GM21737 (cell line): ENCODE measurements at regions not wholly inside any gene's neighbourhood (a gene's known extent, or its start where the extent isn't known, plus 50 kb on each side); places are given as distances from the start of the nearest gene placed in this dataset.
"Not testable (repeated sequence)": the region's sequence is repeated elsewhere in the genome, so short reads cannot be mapped to it uniquely, and the experiment has no call there.

ENCODE experiments used
- ATAC-seq: cut with Tn5 transposase; IDR thresholded peaks from one replicate; pipeline ENCODE4 v1.9.1; 2021; ENCODE audit warnings: mild to moderate bottlenecking, moderate library complexity; ENCODE audit not compliant: unreplicated experiment

DNA sequence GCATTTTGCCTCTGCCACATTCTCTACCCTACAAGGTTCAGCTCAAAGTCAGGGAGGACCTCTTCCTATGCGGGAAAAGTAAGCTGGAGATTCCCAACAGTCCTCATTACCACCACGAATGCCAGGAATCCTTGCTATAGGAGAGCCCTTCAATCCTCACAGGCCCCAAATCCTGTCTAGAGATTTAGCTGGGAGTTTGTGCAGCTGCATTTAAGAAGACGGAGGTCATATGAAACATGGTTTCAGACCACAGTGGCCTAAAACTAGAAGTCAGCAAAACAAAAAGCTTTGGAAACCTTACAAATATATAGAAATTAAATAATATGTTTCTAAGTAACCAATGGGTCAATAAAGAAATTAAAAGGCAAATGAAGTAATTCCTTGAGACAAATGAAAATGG lies 415.3 kb upstream of the SETBP1 start:
- no peak for ATAC-seq

DNA sequence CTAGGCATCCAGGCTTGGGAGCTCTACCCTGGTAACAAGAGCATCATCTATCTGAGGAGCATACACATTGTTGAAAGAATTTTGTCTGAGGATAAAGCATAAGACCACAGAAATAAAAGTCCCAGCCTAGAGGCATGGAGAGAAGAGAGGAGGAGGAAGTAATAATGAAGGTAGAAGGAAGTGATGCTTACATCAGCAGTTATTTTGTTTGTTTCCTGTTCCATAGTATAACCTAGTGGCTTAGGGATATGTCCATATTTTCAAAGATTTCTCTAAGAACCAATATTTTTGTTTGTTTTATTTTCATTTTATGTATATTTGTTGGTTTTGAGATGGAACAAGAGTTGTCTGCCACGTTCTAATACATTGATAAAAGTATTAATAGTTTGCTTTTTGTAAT lies 407.4 kb upstream of the SETBP1 start:
- no peak for ATAC-seq

DNA sequence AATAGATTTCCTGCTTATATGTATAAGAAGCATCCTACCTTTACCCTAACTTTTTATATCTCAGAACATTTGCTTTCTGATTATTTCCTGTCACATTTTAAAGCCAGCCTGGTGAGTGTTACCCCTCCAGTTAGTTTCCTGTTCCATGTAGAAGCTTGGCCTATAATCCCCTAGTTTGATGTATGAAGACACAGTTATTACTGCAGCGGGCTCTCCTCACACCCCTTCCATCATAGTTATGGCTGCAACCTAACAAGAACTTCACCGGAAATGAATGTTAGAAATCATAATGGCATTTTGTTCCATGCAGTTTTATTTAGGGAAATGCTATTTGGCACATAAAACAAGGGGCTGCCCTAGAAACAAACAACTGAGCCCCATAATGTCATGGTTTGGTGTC lies 400.2 kb upstream of the SETBP1 start:
- ATAC-seq, result no peak

DNA sequence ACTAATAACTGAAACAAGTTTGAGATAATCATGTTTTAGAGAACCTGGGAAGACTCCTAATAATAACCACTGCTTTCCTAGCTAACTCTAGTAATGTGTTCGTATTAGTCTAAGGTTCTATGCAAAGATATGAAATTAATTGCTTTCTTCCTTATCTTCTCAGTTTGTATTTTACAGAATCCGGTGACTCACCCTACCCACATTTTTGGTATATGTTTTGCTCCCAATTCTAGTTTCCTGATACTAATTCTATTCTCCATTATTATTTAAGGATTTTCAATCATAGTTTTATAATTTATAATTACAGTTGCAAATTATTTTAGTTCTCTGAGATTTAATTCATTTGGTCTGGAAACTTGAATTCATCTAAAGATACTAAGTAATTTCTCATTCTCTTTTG lies 394.6 kb upstream of the SETBP1 start:
- ATAC-seq, result no peak

DNA sequence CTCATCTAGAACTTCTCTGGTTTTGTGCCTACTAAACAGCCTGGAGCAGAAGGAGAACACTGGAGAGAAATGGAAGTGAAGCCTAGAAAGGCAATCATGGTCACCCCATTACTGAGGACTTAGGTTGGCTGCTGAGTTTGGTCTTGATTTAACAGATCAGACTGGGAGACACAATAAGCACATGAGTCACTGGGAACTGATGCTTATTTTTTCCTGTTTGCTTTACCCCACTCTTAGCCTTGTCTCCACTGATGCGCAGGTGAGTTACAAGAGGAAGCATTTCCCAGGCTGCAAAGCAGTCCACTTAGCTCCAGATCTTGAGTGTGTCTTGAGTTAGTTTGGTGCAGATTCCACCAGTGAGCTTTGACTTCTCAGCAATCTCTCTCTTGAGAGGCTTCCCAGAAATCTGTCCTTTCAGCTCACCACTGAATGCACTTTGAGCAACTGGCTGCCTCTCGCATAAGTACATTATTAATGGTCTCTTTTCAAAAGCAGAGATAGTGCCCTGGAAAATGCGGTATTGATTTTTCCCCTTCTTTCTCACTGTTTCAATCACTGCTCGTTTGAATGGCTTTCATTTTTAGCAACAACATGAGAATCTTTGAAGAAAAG lies 390.2 kb upstream of the SETBP1 start:
- ATAC-seq, result no peak

DNA sequence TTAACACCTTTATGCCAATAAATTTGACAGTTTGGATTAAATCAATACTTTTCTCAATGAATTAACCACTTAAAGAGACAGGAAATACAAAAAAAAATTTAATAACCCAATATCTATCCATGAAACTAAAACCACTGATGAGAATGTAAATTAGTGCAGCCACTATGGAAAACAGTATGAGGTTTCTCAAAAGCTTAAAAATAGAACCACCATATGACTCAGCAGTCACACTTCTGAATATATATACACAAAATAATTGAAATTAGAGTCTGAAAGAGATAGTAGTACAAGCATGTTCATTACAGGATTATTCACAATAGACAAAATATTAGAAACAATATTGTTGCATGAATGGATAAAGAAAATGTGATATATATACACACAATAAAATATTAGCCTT lies 382.1 kb upstream of the SETBP1 start:
- ATAC-seq, result no peak

DNA sequence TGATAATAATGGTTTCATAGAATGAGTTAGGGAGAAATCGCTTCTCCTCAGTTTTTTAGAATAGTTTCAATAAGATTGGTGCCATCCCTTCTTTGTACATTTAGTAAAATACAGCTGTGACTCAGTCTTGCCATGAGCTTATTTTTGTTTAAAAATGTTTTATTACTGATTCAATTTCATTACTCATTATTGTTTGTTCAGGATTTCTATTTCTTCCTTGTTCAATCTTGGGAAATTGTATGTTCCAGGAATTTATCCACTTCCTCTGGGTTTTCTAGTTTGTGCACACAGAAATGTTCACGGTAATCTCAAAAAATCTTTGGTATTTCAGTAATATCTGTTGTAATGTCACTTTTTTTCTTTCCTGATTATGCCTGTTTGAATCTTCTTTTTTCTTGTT lies 371.5 kb upstream of the SETBP1 start:
- no peak for ATAC-seq

DNA sequence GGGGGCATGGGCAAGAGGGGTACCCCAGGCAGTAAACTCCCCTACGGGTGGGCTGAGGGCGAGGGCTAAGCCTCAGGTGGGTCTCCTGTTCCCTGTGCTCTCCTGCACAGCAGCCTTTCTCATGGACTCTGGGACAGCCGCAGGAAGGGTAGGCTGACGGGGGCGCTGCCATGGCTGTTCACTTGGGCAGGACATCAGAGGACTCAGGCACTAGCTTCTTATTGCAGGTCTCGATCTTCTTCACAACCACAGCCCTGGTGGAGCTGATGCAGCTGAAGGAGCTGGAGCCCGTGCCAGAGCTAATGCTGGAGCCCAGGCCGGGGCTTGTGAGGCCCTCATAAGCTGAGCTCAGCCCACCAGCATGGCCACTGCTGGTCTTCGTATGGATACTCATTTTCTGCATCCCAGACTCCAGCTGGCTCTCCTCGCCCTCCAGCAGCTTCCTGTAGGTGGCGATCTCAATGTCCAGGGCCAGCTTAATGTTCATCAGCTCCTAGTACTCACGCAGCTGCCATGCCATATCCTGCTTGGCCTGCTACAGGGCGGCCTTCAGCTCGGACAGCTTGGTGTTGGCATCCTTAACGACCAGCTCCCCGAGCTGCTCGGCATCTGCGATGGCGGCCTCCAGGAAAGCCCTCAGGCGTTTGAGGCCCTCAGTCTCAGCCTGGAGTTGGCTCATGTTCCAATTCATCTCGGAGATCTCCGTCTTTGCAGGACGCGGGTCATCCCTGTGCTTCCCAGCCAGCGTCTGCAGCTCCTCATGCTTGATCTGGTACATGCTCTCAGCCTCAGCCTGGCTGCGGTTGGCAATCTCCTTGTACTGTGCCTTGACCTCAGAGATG lies 359.8 kb upstream of the SETBP1 start:
- no peak for ATAC-seq

DNA sequence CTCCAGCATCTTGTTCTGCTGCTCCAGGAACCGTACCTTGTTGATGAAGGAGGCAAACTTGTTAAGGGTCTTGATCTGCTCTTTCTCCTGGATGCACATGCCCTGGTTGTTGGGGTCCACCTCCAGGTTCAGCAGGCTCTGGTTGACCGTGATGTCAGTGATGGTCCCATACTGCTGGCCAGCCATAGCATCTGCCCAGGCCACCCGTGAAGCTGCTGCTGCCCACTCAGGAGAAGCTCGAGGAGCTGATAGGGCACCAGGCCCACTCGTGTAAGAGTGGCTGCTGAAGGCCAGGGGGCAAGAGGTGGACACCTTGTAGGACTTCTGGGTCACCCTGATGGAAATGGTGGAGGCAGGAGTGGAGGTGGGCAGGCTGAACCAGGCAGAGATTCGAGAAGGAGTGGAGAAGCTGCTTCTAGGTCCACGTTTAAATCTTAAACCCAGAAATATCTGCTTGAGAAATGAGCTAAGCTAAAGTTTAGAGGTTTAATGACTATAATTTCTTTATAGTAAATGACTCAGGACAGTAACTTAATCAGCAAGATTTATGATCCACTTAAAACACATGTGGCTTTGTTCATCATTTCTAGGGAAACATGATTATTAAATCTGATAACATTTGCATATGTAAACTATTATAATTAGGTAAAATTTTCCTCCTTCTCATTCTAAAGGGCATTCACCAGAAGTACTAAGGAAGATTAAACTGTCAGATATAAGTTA lies 358.7 kb upstream of the SETBP1 start:
- ATAC-seq, result no peak

DNA sequence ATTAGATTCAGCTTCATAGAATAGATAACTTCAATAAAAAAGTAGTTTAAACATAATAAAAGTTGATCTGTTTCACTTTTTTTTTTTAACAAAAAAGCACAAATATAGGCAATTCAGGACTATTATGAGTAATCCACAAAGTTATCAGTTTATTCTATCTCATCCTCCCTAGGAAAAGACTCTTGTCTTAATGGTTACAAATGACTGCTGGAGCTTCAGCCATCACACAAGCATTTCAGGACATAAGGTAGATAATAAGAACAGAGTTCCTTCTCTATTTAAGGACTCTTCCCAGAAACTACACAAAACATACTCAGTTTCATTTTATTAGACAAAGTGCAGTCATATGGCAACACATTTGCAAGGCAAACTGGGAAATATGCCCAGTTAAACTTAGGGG lies 357.6 kb upstream of the SETBP1 start:
- ATAC-seq, result no peak

DNA sequence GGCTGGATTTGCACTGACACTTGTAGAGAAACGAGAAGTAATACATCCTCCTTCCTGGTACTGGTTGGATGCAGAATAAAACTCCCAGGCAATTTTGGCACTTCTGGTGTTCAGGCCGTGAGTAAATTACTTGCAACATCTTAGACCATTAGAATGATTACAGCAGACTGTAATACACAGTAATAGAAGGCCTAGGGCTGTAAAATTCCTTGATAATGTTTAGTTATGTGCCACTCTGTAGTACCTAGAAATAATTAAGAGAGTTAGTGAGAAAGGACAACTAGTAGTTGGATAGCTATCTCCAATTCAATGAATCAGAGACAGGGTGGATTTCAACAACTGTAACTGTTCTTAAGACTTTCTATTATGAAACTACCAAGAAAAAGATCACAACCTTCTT lies 356.3 kb upstream of the SETBP1 start:
- no peak for ATAC-seq

DNA sequence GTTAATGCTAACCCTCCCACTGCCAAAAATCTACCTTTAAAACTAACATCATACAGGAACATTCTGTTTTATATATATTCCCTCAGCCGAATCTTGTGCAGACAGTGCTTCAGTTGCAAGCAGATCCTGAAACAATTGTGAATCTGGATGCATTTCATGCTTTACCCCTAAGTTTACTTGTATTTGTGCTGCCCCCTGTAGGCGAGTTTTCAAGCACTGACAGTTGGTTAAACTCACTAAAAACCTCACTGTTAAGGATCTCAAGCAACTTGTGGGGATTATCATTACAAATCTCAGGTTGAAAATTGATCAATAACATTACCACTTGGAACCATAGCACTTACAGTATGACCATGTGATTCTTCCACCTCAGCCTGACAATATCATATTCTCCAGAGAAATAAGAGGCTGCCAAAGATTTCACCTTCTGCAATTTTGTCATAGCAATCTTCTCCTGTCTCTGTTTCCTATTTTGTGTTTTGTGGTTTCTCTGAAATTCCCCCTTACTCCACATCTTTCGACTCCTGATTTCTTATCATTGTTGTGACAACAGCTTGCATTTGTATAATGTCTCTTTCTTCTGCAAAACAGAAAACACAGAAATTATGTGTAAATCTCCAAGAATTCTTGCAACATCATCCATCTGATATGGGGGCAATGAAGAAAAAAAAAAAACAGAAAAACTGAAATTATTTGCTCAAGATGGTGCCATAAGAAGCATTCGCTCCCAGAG lies 354.6 kb upstream of the SETBP1 start:
- ATAC-seq, result no peak

DNA sequence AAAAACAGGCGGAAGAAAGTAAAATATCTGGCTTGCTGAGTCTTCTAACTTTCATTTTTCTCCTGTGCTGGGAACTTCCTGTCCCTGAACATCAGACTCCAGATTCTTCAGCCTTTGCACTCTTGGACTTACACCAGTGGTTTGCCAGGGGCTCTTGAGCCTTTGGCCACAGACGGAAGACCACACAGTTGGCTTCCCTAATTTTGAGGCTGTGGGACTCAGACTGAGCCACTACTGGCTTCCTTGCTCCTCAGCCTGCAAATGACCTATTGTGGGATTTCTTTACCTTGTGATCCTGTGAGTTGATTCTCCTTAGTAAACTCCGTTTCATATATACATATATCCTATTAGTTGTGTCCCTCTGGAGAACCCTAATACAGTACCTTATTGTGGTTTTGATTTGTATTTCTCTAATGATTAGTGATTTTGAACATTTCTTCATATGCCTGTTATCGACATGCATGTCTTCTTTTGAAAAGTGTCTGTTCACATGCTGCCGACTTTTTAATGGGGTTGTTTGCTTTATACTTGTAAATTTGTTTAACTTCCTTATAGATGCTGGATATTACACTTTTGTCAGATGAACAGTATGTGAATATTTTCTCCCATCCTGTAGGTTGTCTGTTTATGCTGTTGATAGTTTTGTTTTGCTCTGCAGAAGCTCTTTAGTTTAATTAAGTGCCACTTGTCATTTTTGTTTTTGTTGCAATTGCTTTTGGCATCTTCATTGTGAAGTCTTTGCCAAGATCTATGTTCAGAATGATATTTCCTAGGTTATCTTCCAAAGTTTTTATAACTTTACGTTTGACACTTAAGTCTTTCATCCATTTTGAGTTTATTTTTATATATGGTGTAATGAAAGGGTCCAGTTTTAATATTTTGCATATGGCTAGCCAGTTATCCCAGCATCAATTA lies 348.8 kb upstream of the SETBP1 start:
- no peak for ATAC-seq

DNA sequence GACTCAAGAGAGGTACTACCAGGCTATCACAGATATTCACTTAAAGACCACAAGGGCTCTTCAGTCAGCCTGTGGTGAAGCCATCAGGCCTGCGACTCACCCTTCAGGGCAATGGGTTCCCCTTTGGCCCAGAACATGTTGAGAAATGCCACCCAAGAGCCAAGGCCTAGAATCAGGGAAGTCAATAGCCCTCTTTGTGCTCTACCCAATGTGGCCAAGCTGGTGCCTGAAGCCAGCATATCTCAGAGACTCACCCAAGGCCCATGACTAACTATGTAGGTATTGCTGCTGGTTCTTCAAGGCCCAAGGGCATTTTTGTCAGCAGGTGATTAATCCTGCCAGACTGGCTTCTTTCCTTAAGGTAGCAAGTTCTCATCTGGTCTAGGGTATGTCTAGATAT lies 338.9 kb upstream of the SETBP1 start:
- ATAC-seq, result no peak

DNA sequence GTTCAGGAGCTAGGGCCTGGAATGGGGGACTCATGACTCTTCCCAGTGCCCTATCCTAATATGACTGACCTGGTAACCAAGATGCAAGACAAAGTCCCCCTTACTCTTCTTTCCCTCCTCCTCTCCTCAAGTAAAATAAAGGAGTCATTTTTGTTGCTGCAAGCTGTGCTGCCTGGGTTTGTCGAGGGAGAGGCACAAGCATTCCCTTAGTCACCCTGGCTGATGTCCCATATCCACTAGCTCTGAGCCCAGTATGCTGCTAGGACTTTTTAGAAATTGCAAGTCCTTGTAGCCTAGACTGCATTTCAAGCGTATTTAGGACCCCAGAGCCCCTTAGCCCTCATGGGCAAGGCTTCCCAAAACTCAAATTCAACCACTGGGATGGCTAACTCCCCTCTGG lies 338.5 kb upstream of the SETBP1 start:
- no peak for ATAC-seq

DNA sequence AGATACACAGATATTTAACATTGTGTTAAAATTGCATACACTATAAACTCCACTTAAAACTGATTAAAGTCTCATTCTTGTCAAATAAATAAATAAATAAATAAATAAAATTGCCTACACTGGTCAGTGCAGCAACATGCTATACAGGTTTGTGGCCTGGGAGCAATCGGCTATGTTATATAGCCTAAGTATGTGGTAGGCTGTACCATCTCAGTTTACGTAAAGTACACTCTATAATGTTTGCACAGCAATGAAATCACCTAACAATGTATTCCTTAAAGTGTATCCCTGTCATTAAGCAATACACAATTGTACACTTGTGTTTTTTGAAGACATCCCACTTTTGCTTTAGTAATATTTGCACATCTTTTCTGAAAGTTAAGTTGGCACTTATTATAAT lies 337.7 kb upstream of the SETBP1 start:
- ATAC-seq, result no peak

DNA sequence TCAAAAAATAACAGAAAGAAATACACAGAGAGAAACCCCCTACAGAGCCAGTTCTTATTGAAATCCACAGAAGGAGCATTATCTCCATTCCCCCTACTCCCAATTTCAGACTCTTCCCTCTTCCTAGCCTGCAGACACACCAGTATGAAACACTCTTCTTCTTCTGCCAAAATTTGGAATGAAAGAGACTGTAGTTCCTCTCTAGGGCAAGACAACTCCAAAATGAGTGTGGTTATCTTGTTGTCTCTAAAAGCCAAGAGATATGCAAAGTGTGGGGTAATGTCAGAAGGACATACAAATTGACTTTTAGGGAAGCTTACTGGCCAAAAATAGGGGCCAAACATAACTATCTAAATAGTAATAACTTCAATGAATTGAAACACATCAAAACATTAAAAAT lies 337.1 kb upstream of the SETBP1 start:
- no peak for ATAC-seq

DNA sequence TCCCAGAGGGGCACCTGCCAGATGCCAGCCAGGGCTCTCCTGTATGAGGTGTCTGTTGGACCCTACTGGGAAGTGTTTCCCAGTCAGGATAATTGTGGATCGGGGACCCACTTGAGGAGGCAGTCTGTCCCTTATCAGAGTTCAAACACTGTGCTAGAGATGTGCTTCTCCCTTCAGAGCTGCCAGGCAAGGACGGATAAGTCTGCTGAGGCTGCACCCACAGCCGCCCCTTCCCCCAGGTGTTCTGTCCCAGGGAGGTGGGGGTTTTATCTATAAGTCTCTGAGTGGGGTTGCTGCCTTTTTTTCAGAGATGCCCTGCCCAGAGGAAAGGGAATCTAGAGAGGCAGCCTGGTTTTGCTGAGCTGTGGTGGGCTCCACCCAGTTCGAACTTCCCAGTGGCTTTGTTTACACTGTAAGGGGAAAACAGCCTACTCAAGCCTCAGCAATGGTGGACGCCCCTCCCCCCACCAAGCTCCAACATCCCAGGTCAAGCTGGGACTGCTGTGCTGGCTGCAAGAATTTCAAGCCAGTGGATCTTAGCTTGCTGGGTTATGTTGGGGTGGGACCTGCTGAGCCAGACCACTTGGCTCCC lies 324.0 kb upstream of the SETBP1 start:
- no peak for ATAC-seq

DNA sequence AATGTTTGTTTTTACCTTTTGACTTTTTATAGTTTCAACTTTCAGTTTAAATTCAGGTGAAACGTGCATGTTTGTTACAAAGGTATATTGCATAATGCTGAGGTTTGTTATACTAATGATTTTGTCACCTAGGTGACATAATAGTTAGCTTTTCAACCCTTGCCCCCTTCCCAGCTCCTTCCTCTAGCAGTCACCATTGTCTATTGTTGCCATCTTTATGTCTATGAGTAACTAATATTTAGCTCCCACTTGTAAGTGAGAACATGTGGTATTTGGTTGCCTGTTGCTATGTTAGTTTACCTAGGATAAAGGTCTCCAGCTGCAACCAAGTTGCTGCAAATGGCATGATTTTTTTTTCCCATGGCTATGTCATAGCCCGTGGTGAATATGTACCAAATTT lies 322.3 kb upstream of the SETBP1 start:
- no peak for ATAC-seq

DNA sequence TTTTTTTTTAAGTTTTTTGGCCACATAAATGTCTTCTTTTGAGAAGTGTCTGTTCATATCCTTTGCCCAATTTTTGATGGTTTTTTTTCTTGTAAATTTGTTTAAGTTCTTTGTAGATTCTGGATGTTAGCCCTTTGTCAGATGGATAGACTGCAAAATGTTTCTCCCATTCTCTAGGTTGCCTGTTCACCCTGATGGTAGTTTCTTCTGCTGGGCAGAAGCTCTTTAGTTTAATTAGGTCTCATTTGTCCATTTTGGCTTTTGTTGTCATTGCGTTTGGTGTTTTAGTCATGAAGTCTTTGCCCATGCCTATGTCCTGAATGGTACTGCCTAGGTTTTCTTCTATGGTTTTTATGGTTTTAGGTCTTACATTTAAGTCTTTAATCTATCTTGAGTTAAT lies 320.9 kb upstream of the SETBP1 start:
- ATAC-seq, result not testable (repeated sequence)
